Calu3 (cell line): ENCODE measurements at regions not wholly inside any gene's neighbourhood (a gene's known extent, or its start where the extent isn't known, plus 50 kb on each side); places are given as distances from the start of the nearest gene placed in this dataset.
"Not testable (repeated sequence)": the region's sequence is repeated elsewhere in the genome, so short reads cannot be mapped to it uniquely, and the experiment has no call there.

Experiments used
- BruUV-seq: library from RNA; stranded (reverse); fragments of 400-500 nt; replicated peaks from 2 replicates; lab custom pipeline; 2021; lab: Mats Ljungman, UMichigan
- CTCF ChIA-PET: fragments of 300-600 bp; sonication (Branson Sonifier 250); formaldehyde crosslinking; loops from one replicate; lab custom pipeline; 2022; ENCODE audit warnings: antibody characterized with exemption; lab: Charles Lee
- DNase-seq: peaks from one replicate; pipeline ENCODE4 v3.0.0; 2022
- H3K27ac Mint-ChIP-seq: one replicate; pipeline ENCODE4 v1.8.0; 2022; ENCODE audit warnings: mixed read lengths; ENCODE audit not compliant: unreplicated experiment
- H3K27me3 Mint-ChIP-seq: one replicate; pipeline ENCODE4 v1.8.0; 2022; ENCODE audit warnings: mixed read lengths; ENCODE audit not compliant: unreplicated experiment
- H3K36me3 Mint-ChIP-seq: one replicate; pipeline ENCODE4 v1.8.0; 2022; ENCODE audit warnings: mild to moderate bottlenecking, moderate library complexity, mixed read lengths; ENCODE audit not compliant: insufficient read depth, unreplicated experiment
- H3K4me1 Mint-ChIP-seq: one replicate; pipeline ENCODE4 v1.8.0; 2022; ENCODE audit warnings: mild to moderate bottlenecking, low read depth, mixed read lengths; ENCODE audit not compliant: unreplicated experiment
- H3K4me3 Mint-ChIP-seq: one replicate; pipeline ENCODE4 v1.8.0; 2022; ENCODE audit warnings: mild to moderate bottlenecking, low read depth, moderate library complexity, mixed read lengths; ENCODE audit not compliant: unreplicated experiment
- H3K9me3 Mint-ChIP-seq: one replicate; pipeline ENCODE4 v1.8.0; 2022; ENCODE audit warnings: low read depth, mixed read lengths; ENCODE audit not compliant: unreplicated experiment
- intact Hi-C: fragments of 100-400 bp; cut with micrococcal nuclease; formaldehyde crosslinking; loops from one replicate; pipeline ENCODE4 v1.10.0; 2022; ENCODE audit not compliant: unreplicated experiment
- TF ChIP-seq, protein P1 (sequence below): fragments of 200-600 bp; IDR thresholded peaks from one replicate; pipeline ENCODE4 v1.8.0; 2022; ENCODE audit warnings: antibody characterized with exemption; ENCODE audit not compliant: unreplicated experiment

DNA sequence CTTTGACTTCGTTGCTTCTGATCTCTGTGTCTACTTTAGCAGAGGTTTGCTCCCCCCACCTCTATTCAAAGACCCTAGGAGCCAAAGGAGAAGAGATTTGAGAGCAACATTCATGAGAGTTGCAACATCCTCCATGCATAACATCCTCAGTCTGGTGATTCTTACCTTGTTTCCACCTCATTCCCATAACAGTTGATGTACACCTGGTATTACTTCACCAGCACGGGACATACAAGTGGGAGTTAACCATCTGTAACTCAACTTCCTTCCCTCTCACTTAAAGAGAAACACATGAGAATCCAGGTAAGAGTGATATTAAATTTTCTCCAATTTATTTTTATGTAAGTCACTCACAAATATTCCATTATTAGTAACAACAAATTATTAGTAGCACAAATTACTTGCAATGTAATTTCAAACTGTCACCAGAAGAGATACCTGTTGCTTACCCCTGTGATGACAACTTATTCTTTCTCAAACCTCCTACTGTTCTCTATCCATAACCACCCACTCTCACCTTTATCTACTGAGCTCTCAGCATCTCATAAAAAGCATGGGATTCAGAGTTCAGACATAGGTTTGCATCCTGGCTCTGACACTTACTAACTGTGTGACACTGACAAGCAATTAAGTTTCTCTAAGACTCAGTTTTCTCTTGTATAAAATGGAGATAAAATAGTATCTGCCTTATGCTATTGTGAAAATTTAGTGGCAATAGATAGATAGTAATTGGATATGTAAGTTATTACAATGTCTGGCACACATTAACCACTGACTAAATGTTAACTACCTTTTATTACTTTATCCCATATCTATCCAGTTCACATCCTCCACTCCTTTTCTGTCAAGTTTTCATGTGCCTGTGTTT lies 184.6 kb upstream of the SRD5A2 start:
- no peak for DNase-seq

DNA sequence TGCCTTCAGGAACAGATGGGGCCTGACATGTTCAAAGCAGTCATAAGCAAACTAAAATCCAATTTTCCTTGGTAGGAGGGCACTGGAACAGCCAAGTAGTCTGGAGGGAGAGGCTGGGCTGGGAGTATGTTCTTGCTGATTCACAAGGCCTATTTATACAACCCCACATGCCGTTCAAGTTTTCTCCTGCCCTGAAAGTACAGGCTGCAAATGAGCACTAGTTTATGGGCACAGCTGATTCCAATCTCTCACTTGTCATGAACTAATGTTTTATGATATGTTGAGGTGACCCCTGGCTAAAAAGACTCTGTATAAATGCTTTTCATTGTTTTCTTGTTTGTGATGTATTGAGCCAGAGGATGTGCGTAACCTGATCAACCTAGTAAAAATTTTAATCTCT lies 183.4 kb upstream of the SRD5A2 start:
- H3K9me3 Mint-ChIP-seq, result peaks cover 7% of the 10 kb centered on the region
- intact Hi-C loops, result no loop called here
- H3K4me3 Mint-ChIP-seq, result no peak overlapping the region
- no peak for DNase-seq
- no peaks in the 10 kb centered on the region for H3K36me3 Mint-ChIP-seq
- peaks cover 22% of the 10 kb centered on the region for H3K4me1 Mint-ChIP-seq
- TF ChIP-seq, protein P1, sequence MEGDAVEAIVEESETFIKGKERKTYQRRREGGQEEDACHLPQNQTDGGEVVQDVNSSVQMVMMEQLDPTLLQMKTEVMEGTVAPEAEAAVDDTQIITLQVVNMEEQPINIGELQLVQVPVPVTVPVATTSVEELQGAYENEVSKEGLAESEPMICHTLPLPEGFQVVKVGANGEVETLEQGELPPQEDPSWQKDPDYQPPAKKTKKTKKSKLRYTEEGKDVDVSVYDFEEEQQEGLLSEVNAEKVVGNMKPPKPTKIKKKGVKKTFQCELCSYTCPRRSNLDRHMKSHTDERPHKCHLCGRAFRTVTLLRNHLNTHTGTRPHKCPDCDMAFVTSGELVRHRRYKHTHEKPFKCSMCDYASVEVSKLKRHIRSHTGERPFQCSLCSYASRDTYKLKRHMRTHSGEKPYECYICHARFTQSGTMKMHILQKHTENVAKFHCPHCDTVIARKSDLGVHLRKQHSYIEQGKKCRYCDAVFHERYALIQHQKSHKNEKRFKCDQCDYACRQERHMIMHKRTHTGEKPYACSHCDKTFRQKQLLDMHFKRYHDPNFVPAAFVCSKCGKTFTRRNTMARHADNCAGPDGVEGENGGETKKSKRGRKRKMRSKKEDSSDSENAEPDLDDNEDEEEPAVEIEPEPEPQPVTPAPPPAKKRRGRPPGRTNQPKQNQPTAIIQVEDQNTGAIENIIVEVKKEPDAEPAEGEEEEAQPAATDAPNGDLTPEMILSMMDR, result no peak
- no TSS peak for BruUV-seq
- H3K27me3 Mint-ChIP-seq, result no peaks in the 10 kb centered on the region
- CTCF ChIA-PET, result no interaction called here
- no peak overlapping the region for H3K27ac Mint-ChIP-seq

More for the DNA sequence above, 184.6 kb upstream of the SRD5A2 start:
- Mint-ChIP-seq H3K4me3 (no peak overlapping the region), H3K9me3 (peaks cover 7% of the 10 kb centered on the region), H3K27me3 (no peaks in the 10 kb centered on the region), H3K36me3 (no peaks in the 10 kb centered on the region), H3K27ac (no peak overlapping the region), H3K4me1 (peaks cover 22% of the 10 kb centered on the region)
- intact Hi-C loops, result no loop called here
- TF ChIP-seq, protein P1, result no peak
- CTCF ChIA-PET, result no interaction called here
- no TSS peak for BruUV-seq

DNA sequence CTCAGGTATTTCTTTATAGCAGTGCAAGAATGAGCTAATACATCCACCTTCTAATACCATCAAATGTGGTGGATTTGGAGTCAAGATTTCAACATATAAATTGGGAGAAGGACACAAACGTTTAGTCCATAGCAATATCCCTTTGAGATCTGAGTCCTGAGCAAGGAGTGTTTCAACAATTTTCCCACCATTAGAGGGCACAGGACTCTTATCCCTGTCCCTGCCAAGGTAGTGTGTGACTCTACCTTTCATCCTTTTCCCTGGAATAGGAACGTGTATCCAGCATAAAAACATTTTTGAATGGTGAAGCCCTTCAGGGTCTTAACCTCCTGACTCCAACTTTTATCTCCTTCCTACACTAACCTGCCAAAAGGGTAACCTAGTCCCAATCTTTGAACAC lies 181.3 kb upstream of the SRD5A2 start:
- Mint-ChIP-seq H3K9me3 (peaks cover 7% of the 10 kb centered on the region), H3K36me3 (no peaks in the 10 kb centered on the region), H3K4me1 (peaks cover 22% of the 10 kb centered on the region), H3K27ac (no peak overlapping the region), H3K27me3 (no peaks in the 10 kb centered on the region), H3K4me3 (no peak overlapping the region)
- intact Hi-C loops, result no loop called here
- CTCF ChIA-PET, result no interaction called here
- TF ChIP-seq, protein P1, result no peak
- no TSS peak for BruUV-seq
- DNase-seq, result no peak

DNA sequence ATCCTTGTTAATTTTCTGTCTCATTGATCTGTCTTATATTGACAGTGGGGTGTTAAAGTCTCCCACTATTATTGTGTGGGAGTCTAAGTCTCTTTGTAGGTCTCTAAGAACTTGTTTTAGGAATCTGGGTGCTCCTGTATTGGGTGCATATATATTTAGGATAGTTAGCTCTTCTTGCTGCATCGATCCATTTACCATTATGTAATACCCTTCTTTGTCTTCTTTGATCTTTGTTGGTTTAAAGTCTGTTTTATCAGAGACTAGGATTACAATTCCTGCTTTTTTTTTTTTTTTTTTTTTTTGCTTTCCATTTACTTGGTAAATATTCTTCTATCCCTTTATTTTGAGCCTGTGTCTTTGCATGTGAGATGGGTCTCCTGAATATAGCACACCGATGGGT lies 176.6 kb upstream of the SRD5A2 start:
- DNase-seq, H3K9me3 Mint-ChIP-seq, H3K36me3 Mint-ChIP-seq, BruUV-seq, H3K4me1 Mint-ChIP-seq, H3K4me3 Mint-ChIP-seq, H3K27me3 Mint-ChIP-seq, H3K27ac Mint-ChIP-seq, intact Hi-C loops: not testable (repeated sequence)
- CTCF ChIA-PET, result interaction anchor here (0.7 kb wide), 2 partner anchors 11 to 53 kb away, joined by 6 to 9 read pairs; no protein-coding TSS in a partner anchor

DNA sequence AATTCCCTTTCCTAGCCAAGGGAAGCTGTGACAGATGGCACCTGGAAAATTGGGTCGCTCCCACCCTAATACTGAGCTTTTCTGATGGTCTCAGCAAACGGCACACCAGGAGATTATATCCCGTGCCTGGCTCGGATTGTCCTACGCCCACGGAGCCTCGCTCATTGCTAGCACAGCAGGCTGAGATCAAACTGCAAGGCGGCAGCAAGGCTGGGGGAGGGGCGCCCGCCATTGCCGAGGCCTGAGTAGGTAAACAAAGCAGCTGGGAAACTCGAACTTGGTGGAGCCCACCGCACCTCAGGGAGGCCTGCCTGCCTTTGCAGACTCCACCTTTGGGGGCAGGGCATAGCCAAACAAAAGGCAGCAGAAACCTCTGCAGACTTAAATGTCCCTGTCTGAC lies 168.0 kb upstream of the SRD5A2 start:
- CTCF ChIA-PET, result interaction anchor here (1.0 kb wide), 1 partner anchor 74 kb away, joined by 3 read pairs; no protein-coding TSS in a partner anchor
- H3K4me1 Mint-ChIP-seq, intact Hi-C loops, DNase-seq, H3K9me3 Mint-ChIP-seq, H3K4me3 Mint-ChIP-seq, H3K36me3 Mint-ChIP-seq, BruUV-seq, H3K27ac Mint-ChIP-seq, H3K27me3 Mint-ChIP-seq: not testable (repeated sequence)
